ENCODE measurements at regions not wholly inside any gene's neighbourhood (a gene's known extent, or its start where the extent isn't known, plus 50 kb on each side); places are given as distances from the start of the nearest gene placed in this dataset.

- intact Hi-C loops (cut with DNase I; ENCODE audit: low total_unique reads), result no loop called here
- WGBS, 2 donors, result 8 to 22% methylated on average over 3 of the region's 3 CpGs
- no peak overlapping the region for H3K4me3 ChIP-seq (ENCODE audit: low read depth, poor library complexity, severe bottlenecking)
- TF ChIP-seq CTCF (IDR thresholded peaks at IDR 0.05) (no peak), POLR2A (IDR thresholded peaks at IDR 0.05) (no peak)
- no peak for DNase-seq (ENCODE audit: low spot score in 2 of 2)
These were observed 531.8 kb downstream of the GLUD2 start for GRCh38 chrX:121579016-121579760.

GRCh38 chrX:121581885-121582284, 534.5 kb downstream of the GLUD2 start:
- no peak for DNase-seq (ENCODE audit: low spot score in 2 of 2)
- TF ChIP-seq POLR2A (IDR thresholded peaks at IDR 0.05) (no peak), CTCF (IDR thresholded peaks at IDR 0.05) (no peak)
- H3K4me3 ChIP-seq (ENCODE audit: low read depth, poor library complexity, severe bottlenecking), result no peak overlapping the region
- intact Hi-C loops (cut with DNase I; ENCODE audit: low total_unique reads), result no loop called here
- 38 to 42% methylated on average over 4 of the region's 4 CpGs for WGBS, 2 donors

- intact Hi-C loops (cut with DNase I; ENCODE audit: low total_unique reads), result no loop called here
- WGBS, 2 donors, result 53 to 54% methylated on average over 3 of the region's 3 CpGs
- TF ChIP-seq CTCF (IDR thresholded peaks at IDR 0.05), result no peak
- H3K4me3 ChIP-seq (ENCODE audit: low read depth, poor library complexity, severe bottlenecking), result no peak overlapping the region
- no peak for DNase-seq (ENCODE audit: low spot score in 2 of 2)
These were observed 538.2 kb downstream of the GLUD2 start for GRCh38 chrX:121585626-121586025.

- intact Hi-C loops (cut with DNase I; ENCODE audit: low total_unique reads), result no loop called here
- 78 to 79% methylated on average over 3 of the region's 3 CpGs for WGBS, 2 donors
These were observed 545.5 kb downstream of the GLUD2 start for GRCh38 chrX:121592884-121593283.

GRCh38 chrX:121598356-121598755, 550.9 kb downstream of the GLUD2 start:
- no peak for TF ChIP-seq POLR2A (IDR thresholded peaks at IDR 0.05)
- TF ChIP-seq CTCF (IDR thresholded peaks at IDR 0.05), result no peak
- intact Hi-C loops (cut with DNase I; ENCODE audit: low total_unique reads), result no loop called here
- DNase-seq (ENCODE audit: low spot score in 2 of 2), result no peak
- 47 to 53% methylated on average over 2 of the region's 2 CpGs for WGBS, 2 donors
- no peak overlapping the region for H3K4me3 ChIP-seq (ENCODE audit: low read depth, poor library complexity, severe bottlenecking)

More at GRCh38 chrX:121592884-121593283, 545.5 kb downstream of the GLUD2 start:
- TF ChIP-seq POLR2A (IDR thresholded peaks at IDR 0.05), result no peak
- TF ChIP-seq CTCF (IDR thresholded peaks at IDR 0.05), result no peak
- no peak overlapping the region for H3K4me3 ChIP-seq (ENCODE audit: low read depth, poor library complexity, severe bottlenecking)
- no peak for DNase-seq (ENCODE audit: low spot score in 2 of 2)

GRCh38 chrX:121635141-121635540, 587.7 kb downstream of the GLUD2 start:
- intact Hi-C loops (cut with DNase I; ENCODE audit: low total_unique reads), result no loop called here
- 84 to 95% methylated on average over 2 of the region's 2 CpGs for WGBS, 2 donors
- TF ChIP-seq CTCF (IDR thresholded peaks at IDR 0.05) (no peak), POLR2A (IDR thresholded peaks at IDR 0.05) (no peak)
- H3K4me3 ChIP-seq (ENCODE audit: low read depth, poor library complexity, severe bottlenecking), result no peak overlapping the region
- DNase-seq (ENCODE audit: low spot score in 2 of 2), result no peak
